Liver (tissue), 7 donors: ENCODE measurements at regions not wholly inside any gene's neighbourhood (a gene's known extent, or its start where the extent isn't known, plus 50 kb on each side); places are given as distances from the start of the nearest gene placed in this dataset.

ENCODE experiments used
- DNase-seq: peaks from one replicate; pipeline ENCODE4 v3.0.0-alpha.2; 2017; ENCODE audit warnings: low spot score
- H3K27ac ChIP-seq, 2 donors: one replicate each; pipeline ENCODE4 v1.7.0; 2013; ENCODE audit warnings: inconsistent platforms in 2 of 2, low read length in 2 of 2, control low read depth in 1 of 2, low read depth in 1 of 2, mild to moderate bottlenecking in 1 of 2
- H3K27me3 ChIP-seq, 4 donors: one replicate each; pipeline versions ENCODE4 v1.6.1 to v1.7.0; 2013; ENCODE audit warnings: low read length in 3 of 4, inconsistent platforms in 1 of 4, mild to moderate bottlenecking in 1 of 4, moderate library complexity in 1 of 4; ENCODE audit not compliant: control insufficient read depth in 4 of 4, insufficient read depth in 4 of 4
- H3K36me3 ChIP-seq, 4 donors: one replicate each; pipeline versions ENCODE4 v1.6.1 to v1.7.0; 2013; ENCODE audit warnings: low read length in 3 of 4, mild to moderate bottlenecking in 3 of 4, low read depth in 1 of 4, moderate library complexity in 1 of 4; ENCODE audit not compliant: control insufficient read depth in 4 of 4, insufficient read depth in 3 of 4
- H3K4me1 ChIP-seq, 4 donors: one replicate each; pipeline versions ENCODE4 v1.6.1 to v1.7.0; 2013; ENCODE audit warnings: low read length in 3 of 4, mild to moderate bottlenecking in 3 of 4, moderate library complexity in 1 of 4; ENCODE audit not compliant: control insufficient read depth in 4 of 4, insufficient read depth in 4 of 4
- H3K4me3 ChIP-seq, 3 donors: one replicate each; pipeline versions ENCODE4 v1.6.1 to v1.7.0; 2013; ENCODE audit warnings: low read length in 3 of 3, control low read depth in 1 of 3, low read depth in 1 of 3, mild to moderate bottlenecking in 1 of 3
- H3K9ac ChIP-seq, 2 donors: one replicate each; pipeline ENCODE4 v1.7.0; 2013; ENCODE audit warnings: low read length in 2 of 2, mild to moderate bottlenecking in 2 of 2, moderate library complexity in 2 of 2, control low read depth in 1 of 2, low read depth in 1 of 2
- H3K9me3 ChIP-seq, 4 donors: one replicate each; pipeline versions ENCODE4 v1.6.1 to v1.7.0; 2013; ENCODE audit warnings: low read length in 3 of 4; ENCODE audit not compliant: control insufficient read depth in 4 of 4
- ATF3 ChIP-seq: IDR thresholded peaks from 2 replicates; pipeline ENCODE4 v1.6.1; 2016; ENCODE audit warnings: antibody characterized with exemption
- EGR1 ChIP-seq, 2 donors: IDR thresholded peaks; 2 replicates each; pipeline ENCODE4 v1.6.1; 2016 to 2018; ENCODE audit warnings: antibody characterized with exemption in 2 of 2, low read depth in 2 of 2
- FOXA2 ChIP-seq: IDR thresholded peaks from 2 replicates; pipeline ENCODE4 v1.6.1; 2016; ENCODE audit warnings: antibody characterized with exemption
- HNF4G ChIP-seq: IDR thresholded peaks from 2 replicates; pipeline ENCODE4 v1.6.1; 2016; ENCODE audit warnings: antibody characterized with exemption
- MAX ChIP-seq: IDR thresholded peaks from 2 replicates; pipeline ENCODE4 v1.6.1; 2016; ENCODE audit warnings: antibody characterized with exemption
- NR2F2 ChIP-seq: IDR thresholded peaks from 2 replicates; pipeline ENCODE4 v1.6.1; 2016; ENCODE audit warnings: antibody characterized with exemption
- RAD21 ChIP-seq, 2 donors: IDR thresholded peaks; 2 replicates each; pipeline ENCODE4 v1.6.1; 2016; ENCODE audit warnings: antibody characterized with exemption in 2 of 2, mild to moderate bottlenecking in 2 of 2
- REST ChIP-seq: IDR thresholded peaks from 2 replicates; pipeline ENCODE4 v1.6.1; 2016; ENCODE audit warnings: antibody characterized with exemption, mild to moderate bottlenecking
- YY1 ChIP-seq: IDR thresholded peaks from 2 replicates; pipeline ENCODE4 v1.6.1; 2016; ENCODE audit warnings: antibody characterized with exemption, mild to moderate bottlenecking
- ZBTB33 ChIP-seq: IDR thresholded peaks from 2 replicates; pipeline ENCODE4 v1.6.1; 2016; ENCODE audit warnings: antibody characterized with exemption
- WGBS: extraction: QIAGEN DNeasy Blood & Tissue Kit; methylation state at CpG from one replicate; pipeline ENCODE4 v1.1.7; 2013; 5-methylcytosine and 5-hydroxymethylcytosine counted together
- donor health status: healthy.
- donor health status: healthy.
- donor health status: healthy.
- donor health status: healthy.

- Histone ChIP-seq H3K4me3 (no peak overlapping the region), H3K27ac (no peak overlapping the region), H3K27me3 (no peaks in the 10 kb centered on the region), H3K9ac (no peak overlapping the region), H3K9me3 (no peaks in the 10 kb centered on the region), H3K4me1 (peaks cover 0 to 14% (median 11%) of the 10 kb centered on the region in 4 donors), H3K36me3 (no peaks in the 10 kb centered on the region)
- DNase-seq: no peak
- TF ChIP-seq ATF3: no peak
Observed at GRCh38 chr2:192577706-192578105, 383.0 kb upstream of the TMEFF2 start.

- H3K27ac ChIP-seq: no peak overlapping the region
- H3K4me3 ChIP-seq: no peak overlapping the region
- H3K36me3 ChIP-seq: no peaks in the 10 kb centered on the region
- H3K9ac ChIP-seq: no peak overlapping the region
- H3K4me1 ChIP-seq: peaks cover 0 to 9% (median 7%) of the 10 kb centered on the region in 4 donors
- no peak for TF ChIP-seq EGR1 (IDR thresholded peaks at IDR 0.05; ENCODE audit: low read depth in 2 of 2)
- WGBS: 92% methylated on average over 2 of the region's 2 CpGs
- H3K27me3 ChIP-seq: no peaks in the 10 kb centered on the region
- H3K9me3 ChIP-seq: no peaks in the 10 kb centered on the region
- no peak for DNase-seq
Observed at GRCh38 chr2:192574552-192574951, 379.8 kb upstream of the TMEFF2 start.

- WGBS: 75% methylated on average over 2 of the region's 2 CpGs
- no peak for TF ChIP-seq RAD21 (IDR thresholded peaks at IDR 0.05)
- TF ChIP-seq HNF4G: no peak
- no peak for TF ChIP-seq NR2F2
- no peak for TF ChIP-seq YY1
- TF ChIP-seq ZBTB33: no peak
- no peak for TF ChIP-seq FOXA2
- TF ChIP-seq REST: no peak
- no peak for TF ChIP-seq MAX
- no peaks in the 10 kb centered on the region for H3K9me3 ChIP-seq
- DNase-seq: no peak
- H3K27ac ChIP-seq: no peak overlapping the region
- no peaks in the 10 kb centered on the region for H3K36me3 ChIP-seq
- no peaks in the 10 kb centered on the region for H3K27me3 ChIP-seq
- no peaks in the 10 kb centered on the region for H3K4me1 ChIP-seq
- no peak overlapping the region for H3K9ac ChIP-seq
- no peak overlapping the region for H3K4me3 ChIP-seq
Observed at GRCh38 chr2:192571636-192572035, 376.9 kb upstream of the TMEFF2 start.
